IMR-90 (cell line): ENCODE measurements at regions not wholly inside any gene's neighbourhood (a gene's known extent, or its start where the extent isn't known, plus 50 kb on each side); places are given as distances from the start of the nearest gene placed in this dataset.

Source experiments
- ATAC-seq: fragments of 200-7000 bp; cut with Tn5 transposase; 2 replicates; pipeline ENCODE4 v1.9.1; 2020; ENCODE audit warnings: low read depth, mild to moderate bottlenecking, moderate library complexity
- BruUV-seq: library from RNA; stranded (reverse); fragments of 400-500 nt; replicated peaks from 2 replicates; lab custom pipeline; 2021; lab: Mats Ljungman, UMichigan
- CTCF ChIA-PET: fragments of 300-600 bp; formaldehyde crosslinking; extraction: SDS; loops from one replicate; lab custom pipeline; 2021; ENCODE audit warnings: antibody characterized with exemption; lab: Yijun Ruan, JAX
- POLR2A ChIA-PET: fragments of 300-600 bp; sonication (Branson Sonifier 250); formaldehyde crosslinking; loops from one replicate; lab custom pipeline; 2022; ENCODE audit warnings: antibody characterized with exemption; ENCODE audit not compliant: unreplicated experiment; lab: Charles Lee
- DNase-seq: peaks from one replicate; pipeline ENCODE4 v3.0.0; 2013
- H2AFZ ChIP-seq: replicated peaks from 2 replicates; pipeline ENCODE3; 2013; ENCODE audit warnings: low read length, mild to moderate bottlenecking; ENCODE audit not compliant: poor library complexity
- H2AK5ac ChIP-seq: 2 replicates; pipeline ENCODE4 v1.6.1; 2013; ENCODE audit warnings: low read depth, low read length, inconsistent platforms
- H2AK9ac ChIP-seq: replicated peaks from 2 replicates; pipeline ENCODE3; 2013; ENCODE audit warnings: mild to moderate bottlenecking, low read depth, low read length, moderate library complexity; ENCODE audit not compliant: poor library complexity
- H2BK120ac ChIP-seq: 2 replicates; pipeline ENCODE4 v1.6.1; 2013; ENCODE audit warnings: low read depth, low read length, inconsistent platforms
- H2BK15ac ChIP-seq: 3 replicates; pipeline ENCODE4 v1.6.1; 2013; ENCODE audit warnings: low read depth, low read length, inconsistent platforms
- H2BK20ac ChIP-seq: 2 replicates; pipeline ENCODE4 v1.6.1; 2013; ENCODE audit warnings: low read depth, mild to moderate bottlenecking, inconsistent platforms, low read length, moderate library complexity
- H2BK5ac ChIP-seq: 2 replicates; pipeline ENCODE4 v1.6.1; 2013; ENCODE audit warnings: mild to moderate bottlenecking, low read depth, low read length, inconsistent platforms; ENCODE audit not compliant: poor library complexity, severe bottlenecking
- H3K14ac ChIP-seq: replicated peaks from 2 replicates; pipeline ENCODE4 v1.6.1; 2013; ENCODE audit warnings: low read depth, low read length, inconsistent platforms
- H3K18ac ChIP-seq: 2 replicates; pipeline ENCODE4 v1.6.1; 2013; ENCODE audit warnings: low read depth, low read length, control low read depth
- H3K23ac ChIP-seq: 2 replicates; pipeline ENCODE4 v1.6.1; 2013; ENCODE audit warnings: low read depth, low read length, inconsistent platforms
- H3K27ac ChIP-seq: 2 replicates; pipeline ENCODE4 v1.5.1; 2013; ENCODE audit warnings: mild to moderate bottlenecking, control low read depth, low read length; ENCODE audit not compliant: insufficient read depth
- H3K27me3 ChIP-seq: 2 replicates; pipeline ENCODE4 v1.6.1; 2013; ENCODE audit warnings: low read length; ENCODE audit not compliant: control insufficient read depth, insufficient read depth
- H3K36me3 ChIP-seq: 2 replicates; pipeline ENCODE4 v1.6.1; 2013; ENCODE audit warnings: low read length, mixed read lengths; ENCODE audit not compliant: control insufficient read depth, insufficient read depth
- H3K4ac ChIP-seq: 2 replicates; pipeline ENCODE4 v1.6.1; 2013; ENCODE audit warnings: low read depth, low read length, inconsistent platforms
- H3K4me1 ChIP-seq: 2 replicates; pipeline ENCODE4 v1.6.1; 2013; ENCODE audit warnings: low read length, mixed read lengths; ENCODE audit not compliant: control insufficient read depth, insufficient read depth
- H3K4me2 ChIP-seq: 2 replicates; pipeline ENCODE4 v1.6.1; 2013; ENCODE audit warnings: low read depth, mild to moderate bottlenecking, control low read depth, low read length, moderate library complexity
- H3K4me3 ChIP-seq: 2 replicates; pipeline ENCODE4 v1.5.1; 2013; ENCODE audit warnings: low read depth, mild to moderate bottlenecking, control low read depth, low read length, moderate library complexity; ENCODE audit not compliant: insufficient read depth
- H3K56ac ChIP-seq: 2 replicates; pipeline ENCODE4 v1.6.1; 2013; ENCODE audit warnings: low read length, inconsistent platforms; ENCODE audit not compliant: insufficient read depth; ENCODE audit errors: extremely low read depth
- H3K79me1 ChIP-seq, 2 experiments: 2 replicates each; pipeline ENCODE4 v1.6.1; 2013; ENCODE audit warnings: low read length in 2 of 2, inconsistent platforms in 1 of 2, low read depth in 1 of 2
- H3K9ac ChIP-seq: 2 replicates; pipeline ENCODE4 v1.6.1; 2013; ENCODE audit warnings: low read depth, low read length, control low read depth
- H3K9me1 ChIP-seq: 2 replicates; pipeline ENCODE4 v1.6.1; 2013; ENCODE audit warnings: low read length, inconsistent platforms; ENCODE audit not compliant: insufficient read depth
- H3K9me3 ChIP-seq: 2 replicates; pipeline ENCODE4 v1.6.1; 2013; ENCODE audit warnings: low read length; ENCODE audit not compliant: control insufficient read depth, insufficient read depth
- H4K20me1 ChIP-seq: 2 replicates; pipeline ENCODE4 v1.6.1; 2013; ENCODE audit warnings: low read length, inconsistent platforms; ENCODE audit not compliant: insufficient read depth
- H4K5ac ChIP-seq: 2 replicates; pipeline ENCODE4 v1.6.1; 2013; ENCODE audit warnings: mild to moderate bottlenecking, low read depth, low read length, control low read depth
- H4K8ac ChIP-seq, 2 experiments: 2 replicates each; pipeline ENCODE4 v1.6.1; 2013; ENCODE audit warnings: low read depth in 2 of 2, low read length in 2 of 2, control low read depth in 1 of 2, inconsistent platforms in 1 of 2
- H4K91ac ChIP-seq: 2 replicates; pipeline ENCODE4 v1.6.1; 2013; ENCODE audit warnings: low read depth, low read length, inconsistent platforms; ENCODE audit not compliant: insufficient read depth
- BHLHE40 ChIP-seq: fragments of 150-350 bp; IDR thresholded peaks from 2 replicates; pipeline ENCODE4 v1.6.1; 2016; ENCODE audit warnings: mild to moderate bottlenecking, low read depth, low read length
- CEBPB ChIP-seq: IDR thresholded peaks from 2 replicates; pipeline ENCODE4 v1.6.1; 2012; ENCODE audit warnings: low read depth, low read length, improper control_type of control experiment
- MAZ ChIP-seq: IDR thresholded peaks from 2 replicates; pipeline ENCODE4 v1.6.1; 2012; ENCODE audit warnings: low read depth, mild to moderate bottlenecking, low read length, improper control_type of control experiment, moderate library complexity, borderline replicate concordance
- NFE2L2 ChIP-seq: fragments of 150-350 bp; IDR thresholded peaks from 2 replicates; pipeline ENCODE4 v1.6.1; 2016; ENCODE audit warnings: low read depth, mild to moderate bottlenecking, low read length
- POLR2A ChIP-seq: IDR thresholded peaks from 2 replicates; pipeline ENCODE4 v1.6.1; 2012; ENCODE audit warnings: mild to moderate bottlenecking, low read depth, low read length
- RAD21 ChIP-seq: IDR thresholded peaks from 2 replicates; pipeline ENCODE4 v1.6.1; 2012; ENCODE audit warnings: low read length, improper control_type of control experiment
- RFX5 ChIP-seq: IDR thresholded peaks from 2 replicates; pipeline ENCODE4 v1.8.0; 2012; ENCODE audit warnings: low read depth, mild to moderate bottlenecking, low read length, moderate library complexity
- SMC3 ChIP-seq: fragments of 150-350 bp; IDR thresholded peaks from 2 replicates; pipeline ENCODE4 v1.6.1; 2016; ENCODE audit warnings: low read depth, mild to moderate bottlenecking, antibody characterized with exemption, low read length, moderate library complexity
- USF2 ChIP-seq: fragments of 150-350 bp; IDR thresholded peaks from 2 replicates; pipeline ENCODE4 v1.6.1; 2017; ENCODE audit warnings: mild to moderate bottlenecking, antibody characterized with exemption, low read length, low read depth
- WGBS, 2 experiments: methylation state at CpG; one replicate each; pipeline versions ENCODE4 v1.1.5 to v1.1.7; 2013; ENCODE audit warnings: missing lambda C conversion rate in 2 of 2; ENCODE audit not compliant: insufficient read length in 1 of 2; ENCODE audit errors: extremely low coverage in 2 of 2; 5-methylcytosine and 5-hydroxymethylcytosine counted together
- dilution Hi-C: fragments of 300-500 bp; cut with HindIII; formaldehyde crosslinking; loops from one replicate; pipeline ENCODE4 v1.14.3; 2018; ENCODE audit warnings: low sequenced_read_pairs; ENCODE audit not compliant: unreplicated experiment
- in situ Hi-C: fragments of 300-500 bp; cut with MboI; formaldehyde crosslinking; loops from 3 replicates; pipeline ENCODE4 v1.14.3; 2019; ENCODE audit warnings: low sequenced_read_pairs, inconsistent platforms, mixed read lengths
- intact Hi-C: fragments of 100-400 bp; cut with micrococcal nuclease; formaldehyde crosslinking; loops from 2 replicates; pipeline ENCODE4 v1.10.0; 2022

- Histone ChIP-seq H2AK5ac (no peak overlapping the region), H3K56ac (no peak overlapping the region), H3K14ac (no peak overlapping the region), H4K20me1 (no peaks in the 10 kb centered on the region), H2BK15ac (no peak overlapping the region), H4K91ac (no peak overlapping the region), H2BK120ac (no peak overlapping the region), H2AK9ac (no peak overlapping the region), H3K9me3 (no peaks in the 10 kb centered on the region), H4K5ac (no peak overlapping the region), H2BK5ac (no peak overlapping the region), H3K4ac (no peak overlapping the region), H3K27me3 (peaks cover 21% of the 10 kb centered on the region), H3K9ac (no peak overlapping the region), H3K18ac (no peak overlapping the region), H3K4me2 (no peak overlapping the region), H3K9me1 (no peaks in the 10 kb centered on the region), H3K79me1 (no peaks in the 10 kb centered on the region), H3K23ac (no peak overlapping the region), H3K27ac (no peak overlapping the region), H2BK20ac (no peak overlapping the region), H4K8ac (no peak overlapping the region), H3K4me1 (no peaks in the 10 kb centered on the region), H2AFZ (no peak overlapping the region), H3K36me3 (no peaks in the 10 kb centered on the region), H3K4me3 (no peak overlapping the region)
- TF ChIP-seq SMC3, result no peak
- TF ChIP-seq CEBPB, result no peak
- no peak for TF ChIP-seq MAZ
- TF ChIP-seq RAD21, result no peak
- no peak for TF ChIP-seq RFX5
- TF ChIP-seq POLR2A, result no peak
- no peak for TF ChIP-seq BHLHE40
- no peak for TF ChIP-seq NFE2L2
- no peak for TF ChIP-seq USF2
- WGBS, 2 experiments, result no CpG with 5 or more reads among the region's 6 CpGs
- dilution Hi-C loops, result no loop called here
- no TSS peak for BruUV-seq
- in situ Hi-C loops, result no loop called here
- DNase-seq (no peak), ATAC-seq (no peak)
- ChIA-PET POLR2A (no interaction called here), CTCF (no interaction called here)
- intact Hi-C loops, result no loop called here
Measured at GRCh38 chr12:94716339-94716738, 66.0 kb upstream of the TMCC3 start.
